ENCODE measurements at regions not wholly inside any gene's neighbourhood (a gene's known extent, or its start where the extent isn't known, plus 50 kb on each side); places are given as distances from the start of the nearest gene placed in this dataset.
A peak's percentile ranks its signal among the peaks of the same experiment; 100 is the strongest.

DNA sequence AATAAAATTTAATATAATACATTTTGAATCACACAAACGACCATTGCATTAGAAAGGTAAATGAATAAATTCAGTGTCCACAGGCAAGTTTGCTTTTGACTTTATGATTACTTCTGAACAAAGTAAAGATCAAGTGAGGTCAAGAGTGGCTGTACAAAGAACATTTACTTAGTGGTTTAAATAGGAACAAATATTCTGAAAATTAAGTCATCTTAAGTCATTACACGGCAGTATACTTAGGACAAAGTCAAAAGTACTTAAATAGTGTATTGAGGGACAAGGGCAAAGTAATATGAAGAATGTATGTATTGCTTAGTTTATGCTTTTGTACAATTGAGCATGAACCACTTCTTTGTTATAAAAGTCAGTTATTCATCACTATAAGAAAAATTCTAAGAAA lies 1511.2 kb upstream of the CDH9 start:
- no peak for DNase-seq (ENCODE audit: low spot score)

DNA sequence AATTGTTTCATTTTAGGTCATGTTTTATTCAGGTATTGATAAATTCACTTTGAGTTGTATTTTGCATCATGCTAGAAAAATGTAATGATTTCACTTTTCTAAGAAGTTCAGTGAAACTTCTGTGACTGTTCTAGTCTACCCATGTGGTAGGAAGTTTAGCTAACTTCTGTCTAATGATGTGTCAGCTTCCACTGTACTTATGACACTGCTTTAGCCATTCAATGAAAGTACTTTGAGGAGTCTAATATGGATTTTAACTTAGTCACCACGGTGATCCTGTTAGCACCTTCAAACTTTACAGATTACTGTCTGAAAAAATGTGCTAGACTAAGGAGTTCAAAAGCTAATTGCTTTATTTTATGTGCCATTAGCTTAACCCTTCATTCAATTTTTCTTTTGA lies 1510.5 kb upstream of the CDH9 start:
- DNase-seq (ENCODE audit: low spot score): no peak

DNA sequence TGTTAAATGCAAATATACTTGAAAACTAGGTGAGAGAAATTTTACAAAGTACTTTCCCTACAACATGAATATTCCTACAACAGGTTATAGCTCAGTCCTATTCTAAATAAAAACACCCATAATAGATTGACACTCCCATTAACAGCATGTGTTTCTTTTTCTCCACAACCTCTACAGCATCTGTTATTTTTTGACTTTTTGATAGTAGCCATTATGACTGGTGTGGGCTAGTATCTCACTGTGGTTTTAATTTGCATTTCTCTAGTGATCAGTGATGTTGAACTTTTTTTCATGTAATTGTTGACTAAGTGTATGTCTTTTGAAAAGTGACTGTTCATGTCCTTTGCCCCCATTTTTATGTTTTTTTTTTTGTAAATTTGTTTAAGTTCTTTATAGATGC lies 1506.1 kb upstream of the CDH9 start:
- DNase-seq (ENCODE audit: low spot score): no peak

DNA sequence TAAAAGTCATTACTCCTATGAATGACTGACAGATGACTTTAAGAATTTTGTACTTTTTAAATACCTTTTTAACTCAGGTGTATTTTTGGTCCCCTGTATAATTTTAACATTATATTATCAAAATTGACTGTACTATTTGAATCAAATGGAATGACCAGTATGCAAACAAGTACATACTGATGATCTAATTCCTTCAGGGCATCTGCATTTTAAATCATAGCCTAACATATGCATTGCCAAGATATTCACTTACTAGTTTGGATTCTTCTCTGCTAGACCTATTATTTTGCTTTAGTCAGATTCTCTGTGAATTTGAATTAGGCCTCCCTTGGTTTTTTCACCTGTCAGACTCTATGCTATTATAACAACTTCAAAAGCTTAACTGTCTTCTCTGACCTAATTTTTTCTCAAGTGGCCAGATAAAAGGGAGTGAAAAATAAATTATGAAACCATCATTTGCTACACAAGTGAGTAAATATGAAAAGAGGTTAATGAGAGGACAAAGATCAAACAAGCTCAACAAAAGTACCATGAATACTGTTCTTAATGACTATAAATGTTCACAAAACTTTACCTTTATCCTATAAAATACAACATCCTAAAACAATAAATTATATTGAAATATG lies 1505.2 kb upstream of the CDH9 start:
- DNase-seq (ENCODE audit: low spot score): no peak

DNA sequence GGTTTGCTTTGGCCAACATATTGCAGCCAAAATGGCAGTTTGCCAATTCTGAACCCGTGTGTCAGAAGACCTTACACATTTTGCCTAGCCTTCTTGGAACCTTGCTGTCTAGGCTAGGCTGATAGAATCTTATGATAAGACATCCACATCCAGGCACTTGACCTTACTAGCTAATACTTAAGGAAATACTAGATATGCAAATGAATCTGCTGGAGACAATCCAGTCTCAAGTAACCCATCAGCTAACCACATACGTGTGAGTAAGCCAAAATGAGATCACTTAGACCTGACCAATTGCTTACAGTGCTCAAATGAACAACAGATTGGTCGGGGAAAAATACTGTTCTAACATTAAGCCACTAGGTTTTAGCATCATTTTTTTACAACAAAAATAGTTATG lies 1504.6 kb upstream of the CDH9 start:
- DNase-seq (ENCODE audit: low spot score): no peak

DNA sequence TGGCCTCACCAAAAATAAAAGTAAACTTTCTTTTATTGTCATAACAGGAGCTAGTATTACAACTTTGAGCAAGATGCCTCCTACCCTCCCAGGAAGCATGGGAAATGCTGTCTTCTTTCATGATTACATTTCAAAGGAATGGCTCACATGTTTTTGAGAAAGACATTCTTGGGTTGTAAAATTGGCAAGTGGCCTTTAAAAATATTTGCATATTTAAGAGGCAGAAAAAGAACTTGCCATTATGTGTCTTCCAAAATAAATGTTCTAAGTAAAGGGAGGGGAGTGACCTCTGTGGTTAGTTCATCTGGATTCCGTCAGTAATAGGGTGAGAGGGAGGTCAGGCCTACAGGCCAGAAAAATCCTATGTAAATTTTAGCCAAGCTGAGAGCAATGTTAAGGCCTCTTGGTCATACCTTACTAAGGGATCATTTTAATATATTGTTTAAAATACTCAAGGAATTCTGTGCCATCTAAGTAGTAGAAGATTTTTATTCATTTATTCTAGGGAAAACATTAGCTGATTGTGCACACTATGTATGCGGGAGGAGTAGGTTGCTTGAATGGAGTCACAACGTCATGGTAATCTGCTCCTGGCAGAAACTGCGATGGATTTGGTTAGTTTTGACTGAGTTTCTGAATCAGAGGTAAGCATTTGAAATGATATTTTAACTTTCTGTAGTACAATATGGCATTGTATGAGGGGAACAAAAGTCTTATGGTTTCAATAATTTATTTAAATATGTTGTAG lies 1485.7 kb upstream of the CDH9 start:
- peak; percentile 41 for DNase-seq (ENCODE audit: low spot score)

DNA sequence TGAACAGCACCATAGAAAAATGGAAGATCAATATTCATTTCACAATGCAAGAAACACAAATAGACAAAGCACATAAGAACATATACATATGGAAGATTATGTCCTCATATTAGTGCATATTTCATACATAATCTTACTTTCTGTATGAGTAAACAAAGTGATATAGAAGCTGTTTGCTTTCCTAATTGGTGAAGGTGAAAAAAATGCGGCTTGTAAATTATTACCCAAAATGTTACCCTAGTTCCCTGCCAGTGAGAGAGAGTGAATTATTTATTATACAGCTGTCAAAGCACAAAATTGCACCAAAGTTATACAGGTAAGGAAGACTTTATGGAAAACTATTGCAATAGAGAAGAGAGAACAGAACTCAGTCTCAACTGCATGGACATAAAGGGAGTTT lies 1485.0 kb upstream of the CDH9 start:
- no peak for DNase-seq (ENCODE audit: low spot score)

DNA sequence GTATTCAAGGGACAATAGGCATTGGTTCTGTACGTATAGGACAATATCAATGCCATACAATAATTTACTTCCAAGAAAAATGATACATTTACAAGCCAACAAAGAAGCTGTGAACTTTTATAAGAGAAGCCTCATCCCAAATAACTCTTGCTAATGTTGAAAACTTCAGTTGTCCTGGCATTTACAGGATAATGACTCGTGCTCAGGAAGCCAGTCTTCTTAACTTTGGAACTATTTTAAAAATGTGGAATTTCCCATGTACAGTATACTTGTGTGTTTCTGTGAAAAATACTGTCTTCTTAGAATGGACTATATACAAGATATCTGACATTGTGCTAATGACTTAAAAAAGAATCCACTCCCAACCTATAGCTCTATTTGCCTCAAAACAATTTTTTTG lies 1479.3 kb upstream of the CDH9 start:
- DNase-seq (ENCODE audit: low spot score): no peak

DNA sequence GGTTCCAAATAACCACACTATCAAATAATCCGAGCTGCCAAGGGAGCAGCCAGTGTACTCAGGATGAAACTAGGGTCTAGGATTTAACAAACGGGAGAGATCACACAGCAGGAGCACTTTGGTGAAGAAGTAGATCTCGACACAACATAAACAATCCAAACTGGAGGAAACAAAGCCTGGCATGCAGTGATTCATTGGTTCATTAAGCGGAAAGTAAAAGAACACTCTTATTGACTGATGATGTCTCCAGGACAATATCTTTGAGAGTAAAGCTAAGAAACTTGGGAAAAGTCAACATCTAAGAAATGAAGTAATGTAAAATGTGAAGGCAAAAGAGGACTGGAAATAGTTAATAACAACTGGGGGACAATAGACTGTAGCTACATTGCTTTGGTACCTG lies 1478.3 kb upstream of the CDH9 start:
- DNase-seq (ENCODE audit: low spot score): no peak

DNA sequence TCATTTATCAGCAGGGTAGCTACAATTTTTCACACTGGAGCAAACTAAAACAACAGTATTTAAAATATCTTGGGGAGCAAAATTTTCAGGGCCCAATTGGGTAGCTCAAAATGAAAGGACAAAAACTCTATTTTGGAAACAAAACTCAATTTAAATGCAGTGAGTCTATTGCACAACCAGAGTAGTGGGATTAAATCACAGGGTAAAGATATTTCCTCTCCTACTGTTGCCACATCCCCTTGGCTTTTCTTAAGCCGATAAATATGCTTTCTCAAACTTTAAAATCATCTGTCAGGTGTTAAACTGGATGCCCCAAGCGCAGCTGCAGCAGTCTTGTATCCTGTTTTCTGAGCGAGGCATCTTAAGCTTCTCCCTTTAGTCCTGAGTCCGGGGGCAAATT lies 1474.3 kb upstream of the CDH9 start:
- no peak for DNase-seq (ENCODE audit: low spot score)

DNA sequence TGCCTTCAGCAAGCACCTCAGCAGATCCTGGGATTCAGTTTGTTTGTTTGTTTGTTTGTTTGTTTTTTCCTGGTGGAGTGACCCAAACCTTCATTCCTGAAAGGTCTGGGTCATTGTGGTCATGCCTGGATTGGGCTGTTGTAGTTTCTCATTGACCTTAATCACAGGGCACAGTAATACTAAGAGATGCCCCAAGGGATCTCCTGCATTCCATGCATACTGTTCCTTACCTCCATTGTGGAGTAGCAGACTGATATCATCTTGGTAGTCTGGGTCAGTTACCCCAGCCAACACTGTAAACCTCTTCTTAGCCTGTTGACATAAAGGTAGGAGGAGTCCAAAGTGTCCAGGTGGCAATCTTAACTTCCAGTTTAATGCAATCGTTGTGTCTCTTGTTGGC lies 1466.7 kb upstream of the CDH9 start:
- no peak for DNase-seq (ENCODE audit: low spot score)

DNA sequence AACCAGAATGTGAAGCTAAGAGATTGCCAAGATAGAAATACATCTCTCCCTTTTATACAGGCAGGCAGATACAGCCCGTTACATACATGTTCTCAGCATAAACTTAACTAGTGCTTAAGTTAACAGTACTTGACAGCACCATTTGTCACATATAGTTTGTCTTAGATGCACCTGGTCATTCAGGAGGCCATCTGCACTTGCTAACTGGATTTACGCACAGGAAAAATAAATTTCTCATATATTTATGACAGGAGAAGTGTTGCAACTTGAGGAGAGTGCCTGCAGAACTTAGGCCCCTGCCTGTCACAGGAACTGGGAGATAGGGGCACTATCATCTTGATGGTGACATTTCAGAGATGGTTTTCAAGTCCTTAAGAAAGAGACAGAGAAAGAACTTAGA lies 1462.1 kb upstream of the CDH9 start:
- DNase-seq (ENCODE audit: low spot score): no peak

DNA sequence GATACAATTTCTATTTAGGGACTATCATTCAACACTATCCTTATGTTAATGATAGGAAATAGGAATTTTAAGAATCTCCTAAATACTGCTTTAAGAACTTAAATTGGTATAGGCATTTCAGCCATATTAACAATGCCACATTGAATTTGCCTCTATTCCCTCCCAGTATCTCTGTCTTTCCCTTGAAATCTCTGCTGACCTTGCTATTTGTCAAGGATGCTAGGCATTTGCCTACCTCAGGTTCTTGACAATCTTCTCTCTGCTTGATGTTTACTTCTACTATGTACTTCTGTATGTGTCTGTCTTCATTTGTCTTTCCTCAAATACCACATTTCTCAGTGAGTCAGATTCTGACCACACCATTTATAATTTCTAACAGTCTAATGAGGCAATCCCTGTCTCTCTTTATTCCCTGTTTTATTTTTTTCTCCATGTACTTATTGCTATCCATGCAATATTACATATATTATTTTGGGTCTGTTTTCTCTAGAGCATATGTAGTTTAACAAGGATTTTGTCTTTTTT lies 1461.4 kb upstream of the CDH9 start:
- DNase-seq (ENCODE audit: low spot score): no peak

DNA sequence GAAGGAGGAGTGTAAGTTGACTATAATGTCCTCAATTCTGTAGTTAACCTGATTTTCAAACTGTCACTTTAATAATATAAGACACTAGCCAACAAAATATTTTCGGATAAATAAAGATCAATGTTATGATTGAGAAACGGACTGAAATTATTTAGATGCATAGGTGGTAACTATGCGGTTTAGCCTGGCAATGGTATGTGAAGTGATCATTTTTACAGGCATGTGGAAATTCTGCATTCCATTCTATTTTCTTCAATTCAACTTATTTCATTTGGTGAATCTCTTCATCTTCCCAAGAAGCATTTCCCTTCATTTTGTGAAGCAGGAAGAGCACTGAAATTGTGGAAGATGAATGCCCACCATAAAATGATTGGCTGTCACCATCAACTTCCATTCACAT lies 1457.5 kb upstream of the CDH9 start:
- DNase-seq (ENCODE audit: low spot score): peak; percentile 15

DNA sequence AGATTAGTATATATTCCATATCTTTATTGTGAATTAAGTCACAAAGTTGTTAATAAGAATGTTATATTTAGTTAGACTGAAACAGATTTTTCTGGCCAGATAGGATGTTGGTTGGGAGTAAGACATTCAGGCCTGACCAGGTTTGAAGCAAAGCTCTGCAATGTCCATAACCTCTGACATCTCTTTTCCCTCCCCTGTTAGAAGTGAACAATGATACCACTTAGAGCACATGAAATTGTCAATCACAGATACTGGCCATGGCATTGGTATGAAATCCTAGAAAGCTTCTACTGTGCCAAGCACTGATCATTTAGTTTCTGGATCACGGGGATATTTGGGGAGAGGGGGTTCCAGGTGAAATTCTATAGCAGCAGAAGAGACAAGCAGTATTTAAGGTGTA lies 1455.1 kb upstream of the CDH9 start:
- no peak for DNase-seq (ENCODE audit: low spot score)

DNA sequence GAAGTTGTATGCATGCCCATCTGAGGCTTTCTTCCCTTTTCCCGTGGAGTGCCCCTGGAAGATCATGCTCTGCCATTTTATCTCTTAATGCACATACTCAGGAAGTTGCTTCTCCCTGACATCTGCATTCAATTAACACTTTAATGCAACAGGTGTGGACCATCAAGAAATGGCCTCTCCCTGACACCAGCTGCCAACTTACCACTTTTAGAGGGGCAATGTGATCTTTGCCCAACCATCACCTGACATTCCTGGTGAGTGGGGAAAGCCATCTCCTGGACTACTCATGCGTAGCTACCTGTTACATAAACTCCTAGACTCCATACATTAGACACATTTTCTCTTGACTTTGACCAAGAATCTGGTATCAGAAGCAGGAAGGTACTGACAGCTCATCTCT lies 1450.4 kb upstream of the CDH9 start:
- DNase-seq (ENCODE audit: low spot score): no peak

DNA sequence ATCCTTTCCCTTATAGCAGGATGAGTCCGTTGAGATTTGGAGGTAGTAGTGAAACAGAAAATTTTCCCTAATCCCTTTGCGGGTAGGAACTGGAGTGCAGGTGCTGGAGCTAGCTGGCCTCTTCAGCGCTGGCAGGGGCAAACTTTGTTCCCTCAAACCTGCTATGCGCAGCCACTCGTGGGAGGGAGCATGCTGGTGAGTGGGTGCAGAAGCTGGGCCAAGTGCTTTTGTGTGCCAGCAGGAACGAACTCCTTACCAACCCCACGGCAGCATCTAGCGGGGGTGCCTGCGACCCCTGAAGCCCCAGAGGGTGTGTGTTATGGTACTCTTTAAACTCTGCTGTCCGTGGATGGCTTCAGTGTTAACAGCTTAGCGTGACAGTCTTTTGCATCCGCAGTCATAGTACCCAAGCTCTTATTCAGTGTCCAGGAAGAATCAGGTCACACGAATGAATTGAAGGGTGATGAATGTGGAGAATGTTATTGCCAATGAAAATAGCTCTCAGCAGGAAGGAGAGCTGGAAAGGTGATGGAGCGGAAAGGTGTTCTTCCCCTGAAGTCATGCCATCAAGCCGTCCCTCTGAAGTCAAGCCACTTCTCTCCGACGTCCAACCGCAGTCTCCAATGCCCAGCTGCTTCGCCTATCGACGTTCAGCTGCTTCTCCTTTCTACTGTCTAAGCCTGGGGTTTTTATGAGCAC lies 1445.1 kb upstream of the CDH9 start:
- no peak for DNase-seq (ENCODE audit: low spot score)

DNA sequence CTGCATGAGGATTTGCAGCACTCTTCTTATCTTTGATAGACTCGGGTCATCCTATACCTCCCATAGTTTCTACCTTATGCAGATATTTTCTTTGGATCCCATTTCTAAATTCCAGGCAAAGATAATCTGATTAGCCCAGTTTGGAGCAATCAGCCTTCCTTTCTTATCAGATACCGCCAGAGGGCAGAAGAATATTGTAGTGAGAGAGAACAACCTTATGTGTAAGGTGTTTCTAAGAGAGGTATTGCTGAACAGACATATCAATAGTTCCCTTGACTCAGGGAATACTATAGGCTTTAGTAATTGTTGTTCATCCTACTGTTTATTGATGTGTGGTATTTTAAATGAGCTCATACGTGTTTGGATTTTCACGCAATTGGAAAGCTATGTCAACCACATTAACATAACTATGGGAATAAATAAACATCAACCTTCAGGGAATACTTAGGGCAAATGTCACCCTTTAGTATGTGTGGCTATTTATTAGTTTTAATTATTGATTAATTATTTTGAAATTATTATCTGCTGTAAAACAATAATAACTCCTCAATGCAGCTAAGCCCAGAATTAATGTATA lies 1435.2 kb upstream of the CDH9 start:
- peak; percentile 13 for DNase-seq (ENCODE audit: low spot score)

DNA sequence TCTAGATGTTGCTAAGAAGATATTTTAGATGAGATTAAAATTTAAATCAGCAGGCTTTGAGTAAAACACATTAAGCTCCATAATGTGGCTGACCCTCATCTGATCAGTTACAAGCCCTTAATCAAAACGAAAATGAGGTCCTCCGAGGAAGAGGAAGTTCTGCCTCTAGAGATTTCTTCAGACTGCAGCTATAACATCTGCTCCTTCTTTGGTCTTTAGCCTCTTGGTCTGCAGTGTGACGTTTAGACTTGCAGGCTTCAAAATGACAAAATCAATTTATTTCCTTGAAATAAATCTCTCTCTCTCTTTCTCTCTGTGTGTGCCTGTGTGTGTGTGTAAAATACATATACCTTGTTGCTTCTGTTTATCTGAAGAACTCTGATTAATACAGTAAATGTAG lies 1429.8 kb upstream of the CDH9 start:
- DNase-seq (ENCODE audit: low spot score): no peak

DNA sequence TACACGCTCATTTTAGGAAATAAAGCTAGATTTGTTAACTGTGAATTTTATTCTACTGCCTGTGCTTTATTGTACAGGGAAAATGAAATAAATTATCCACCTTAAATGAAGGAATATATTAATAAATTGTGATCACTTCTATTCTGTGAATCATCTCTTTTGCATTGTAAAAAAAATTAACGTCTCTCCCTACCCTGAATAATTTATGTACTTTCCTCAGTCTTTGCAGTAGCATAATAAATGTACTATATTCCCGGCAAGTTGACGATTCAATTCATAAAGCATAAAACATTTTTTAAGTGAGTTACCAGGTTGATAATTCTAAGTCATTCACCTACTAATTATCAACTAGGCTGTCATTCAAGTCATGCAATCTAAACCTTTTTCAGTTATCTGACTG lies 1425.3 kb upstream of the CDH9 start:
- no peak for DNase-seq (ENCODE audit: low spot score)

DNA sequence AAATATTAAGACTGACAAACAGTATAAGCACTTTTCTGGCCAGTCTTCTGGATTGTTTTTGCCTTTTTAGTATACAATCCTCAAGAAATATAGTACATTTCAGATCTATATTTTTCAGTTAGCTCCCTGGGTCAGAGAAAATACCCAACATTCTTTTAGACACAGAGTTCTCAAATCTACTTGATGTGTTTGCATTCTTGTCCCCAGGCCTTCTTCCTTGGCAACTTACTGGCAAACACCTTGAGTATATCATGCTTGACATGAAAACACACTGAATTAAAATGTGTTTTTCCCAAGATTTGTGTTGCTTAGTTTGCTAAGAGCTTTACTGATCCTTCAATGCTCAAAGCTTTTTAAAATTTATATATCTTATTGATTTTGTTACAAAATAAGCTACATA lies 1413.1 kb upstream of the CDH9 start:
- peak; percentile 13 for DNase-seq (ENCODE audit: low spot score)

DNA sequence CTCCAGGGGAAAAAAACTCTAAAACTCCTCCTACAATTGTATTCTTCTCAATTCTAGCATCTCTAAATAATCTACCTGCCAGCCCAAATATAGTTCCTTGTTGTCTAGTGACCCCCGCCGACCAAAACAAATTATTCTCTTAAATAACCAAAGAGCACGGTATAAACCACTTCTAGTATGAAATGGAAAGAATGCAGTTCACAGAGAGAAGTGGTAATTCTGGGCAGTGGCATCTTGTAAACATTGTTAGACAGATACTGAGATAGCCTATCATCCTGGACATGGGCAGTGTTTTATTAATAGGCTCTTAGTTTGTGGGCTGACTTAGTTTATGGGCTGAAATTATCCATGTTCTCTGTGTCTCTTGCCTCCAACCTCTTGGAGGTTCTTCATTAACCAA lies 1412.6 kb upstream of the CDH9 start:
- DNase-seq (ENCODE audit: low spot score): no peak

DNA sequence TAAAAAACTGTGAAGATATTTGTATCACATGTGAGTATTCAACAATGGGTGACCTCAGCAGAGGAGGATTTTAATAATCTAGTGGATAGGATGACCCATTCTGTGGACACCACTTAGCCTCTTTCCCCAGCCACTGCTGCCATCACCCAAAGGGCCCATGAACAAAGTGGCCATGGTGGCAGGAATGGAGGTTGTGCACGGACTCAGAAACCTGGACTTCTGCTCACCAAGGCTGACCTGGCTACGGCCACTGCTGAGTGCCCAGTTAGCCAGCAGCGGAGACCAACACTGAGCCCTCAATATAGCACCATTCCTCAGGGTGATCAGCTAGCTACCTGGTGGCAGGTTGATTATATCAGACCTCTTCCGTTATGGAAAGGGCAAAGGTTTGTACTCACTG lies 1410.4 kb upstream of the CDH9 start:
- DNase-seq (ENCODE audit: low spot score): no peak
